Neural progenitor cell (in vitro differentiated cells): ENCODE measurements at regions not wholly inside any gene's neighbourhood (a gene's known extent, or its start where the extent isn't known, plus 50 kb on each side); places are given as distances from the start of the nearest gene placed in this dataset.

Experiments
- DNase-seq: peaks from one replicate; pipeline ENCODE4 v3.0.0-alpha.2; 2016; ENCODE audit warnings: low spot score
- H2AFZ ChIP-seq: fragments of 200-600 bp; sonication (generic); replicated peaks from 2 replicates; pipeline ENCODE4 v1.6.1; 2016; ENCODE audit warnings: antibody characterized with exemption
- H3F3A ChIP-seq: fragments of 200-600 bp; sonication (generic); 2 replicates; pipeline ENCODE4 v1.6.1; 2016; ENCODE audit warnings: antibody characterized with exemption, low read depth
- H3K27ac ChIP-seq: fragments of 200-600 bp; sonication (generic); 2 replicates; pipeline ENCODE4 v1.5.1; 2016; ENCODE audit warnings: mild to moderate bottlenecking
- H3K27me3 ChIP-seq: fragments of 200-600 bp; sonication (generic); 2 replicates; pipeline ENCODE4 v1.6.1; 2016; ENCODE audit warnings: mild to moderate bottlenecking, moderate library complexity
- H3K36me3 ChIP-seq: fragments of 200-600 bp; sonication (generic); 2 replicates; pipeline ENCODE4 v1.5.1; 2016
- H3K4me1 ChIP-seq: fragments of 200-600 bp; sonication (generic); 2 replicates; pipeline ENCODE4 v1.6.1; 2016; ENCODE audit warnings: mixed run types
- H3K4me2 ChIP-seq: fragments of 200-600 bp; sonication (generic); 2 replicates; pipeline ENCODE4 v1.6.1; 2016
- H3K4me3 ChIP-seq: fragments of 200-600 bp; sonication (generic); 2 replicates; pipeline ENCODE4 v1.5.1; 2016
- H3K79me2 ChIP-seq: fragments of 200-600 bp; sonication (generic); 2 replicates; pipeline ENCODE4 v1.6.1; 2016; ENCODE audit warnings: low read depth
- H3K9ac ChIP-seq: fragments of 200-600 bp; sonication (generic); 2 replicates; pipeline ENCODE4 v1.6.1; 2016
- H3K9me3 ChIP-seq: fragments of 200-600 bp; sonication (generic); 2 replicates; pipeline ENCODE4 v1.5.1; 2016; ENCODE audit warnings: low read depth
- H4K20me1 ChIP-seq: fragments of 200-600 bp; sonication (generic); 2 replicates; pipeline ENCODE4 v1.6.1; 2016; ENCODE audit warnings: low read depth
- H3K27ac Mint-ChIP-seq: 3 replicates; pipeline ENCODE4 v1.8.0; 2021; ENCODE audit warnings: mixed read lengths
- H3K27me3 Mint-ChIP-seq: 2 replicates; pipeline ENCODE4 v1.8.0; 2022; ENCODE audit warnings: low read depth, mild to moderate bottlenecking, inconsistent platforms, moderate library complexity, mixed read lengths; ENCODE audit not compliant: insufficient read depth
- H3K36me3 Mint-ChIP-seq: 3 replicates; pipeline ENCODE4 v1.8.0; 2021; ENCODE audit warnings: mixed read lengths
- H3K4me1 Mint-ChIP-seq: 3 replicates; pipeline ENCODE4 v1.8.0; 2021; ENCODE audit warnings: mixed read lengths
- H3K4me3 Mint-ChIP-seq: 3 replicates; pipeline ENCODE4 v1.8.0; 2021; ENCODE audit warnings: mild to moderate bottlenecking, moderate library complexity, mixed read lengths
- H3K9me3 Mint-ChIP-seq: 3 replicates; pipeline ENCODE4 v1.8.0; 2020; ENCODE audit warnings: mixed read lengths
- CTCF ChIP-seq: fragments of 200-600 bp; sonication (generic); IDR thresholded peaks from 2 replicates; pipeline ENCODE4 v1.5.1; 2017; ENCODE audit warnings: antibody characterized with exemption, mild to moderate bottlenecking
- EZH2 ChIP-seq: fragments of 200-600 bp; sonication (generic); IDR thresholded peaks from 2 replicates; pipeline ENCODE4 v1.6.1; 2017; ENCODE audit warnings: antibody characterized with exemption, mild to moderate bottlenecking, moderate library complexity
- EZH2phosphoT487 ChIP-seq: fragments of 200-600 bp; sonication (generic); IDR thresholded peaks from 2 replicates; pipeline ENCODE4 v1.6.1; 2017; ENCODE audit warnings: antibody characterized with exemption

GRCh38 chr3:16828815-16829214 is 55.9 kb upstream of the PLCL2 start:
- H3K9ac ChIP-seq = no peak overlapping the region
- peak; percentile 60 for DNase-seq
- no peaks in the 10 kb centered on the region for H3K4me1 ChIP-seq
- H3K27ac ChIP-seq = no peak overlapping the region
- H3K9me3 Mint-ChIP-seq = no peaks in the 10 kb centered on the region
- no peak overlapping the region for H3K4me2 ChIP-seq
- H3K4me3 ChIP-seq = no peak overlapping the region
- H3K27ac Mint-ChIP-seq = no peak overlapping the region
- no peak overlapping the region for H3K4me3 Mint-ChIP-seq
- no peaks in the 10 kb centered on the region for H4K20me1 ChIP-seq
- no peaks in the 10 kb centered on the region for H3K36me3 Mint-ChIP-seq
- TF ChIP-seq EZH2 (no peak), CTCF (peak; percentile 65), EZH2phosphoT487 (no peak)
- H2AFZ ChIP-seq = peak overlapping the region; percentile 78
- no peaks in the 10 kb centered on the region for H3K36me3 ChIP-seq
- no peaks in the 10 kb centered on the region for H3F3A ChIP-seq
- H3K27me3 ChIP-seq = no peaks in the 10 kb centered on the region
- H3K4me1 Mint-ChIP-seq = no peaks in the 10 kb centered on the region
- no peaks in the 10 kb centered on the region for H3K9me3 ChIP-seq
- no peaks in the 10 kb centered on the region for H3K27me3 Mint-ChIP-seq
- H3K79me2 ChIP-seq = no peaks in the 10 kb centered on the region

- Histone ChIP-seq H4K20me1 (no peaks in the 10 kb centered on the region), H3K79me2 (no peaks in the 10 kb centered on the region), H3K9ac (no peak overlapping the region), H3K4me2 (no peak overlapping the region), H3K27me3 (no peaks in the 10 kb centered on the region), H3K4me3 (no peak overlapping the region), H2AFZ (no peak overlapping the region), H3K27ac (no peak overlapping the region), H3K4me1 (no peaks in the 10 kb centered on the region), H3F3A (no peaks in the 10 kb centered on the region), H3K36me3 (no peaks in the 10 kb centered on the region), H3K9me3 (no peaks in the 10 kb centered on the region)
- DNase-seq = no peak
- no peaks in the 10 kb centered on the region for H3K4me1 Mint-ChIP-seq
- no peak for TF ChIP-seq EZH2
- TF ChIP-seq EZH2phosphoT487 = no peak
- no peak for TF ChIP-seq CTCF
- H3K4me3 Mint-ChIP-seq = no peak overlapping the region
- H3K36me3 Mint-ChIP-seq = no peaks in the 10 kb centered on the region
- H3K9me3 Mint-ChIP-seq = no peaks in the 10 kb centered on the region
- H3K27ac Mint-ChIP-seq = no peak overlapping the region
- H3K27me3 Mint-ChIP-seq = no peaks in the 10 kb centered on the region
Measured at GRCh38 chr3:16831846-16832245, 52.9 kb upstream of the PLCL2 start.

- Histone ChIP-seq H3K79me2 (no peaks in the 10 kb centered on the region), H3K9ac (no peak overlapping the region), H2AFZ (no peak overlapping the region), H3K27me3 (no peaks in the 10 kb centered on the region), H3K4me2 (no peak overlapping the region), H3K36me3 (no peaks in the 10 kb centered on the region), H3F3A (no peaks in the 10 kb centered on the region), H3K4me3 (no peak overlapping the region), H3K9me3 (no peaks in the 10 kb centered on the region), H3K27ac (no peak overlapping the region), H4K20me1 (no peaks in the 10 kb centered on the region), H3K4me1 (peaks cover 7% of the 10 kb centered on the region)
- Mint-ChIP-seq H3K27me3 (no peaks in the 10 kb centered on the region), H3K4me3 (no peak overlapping the region), H3K36me3 (no peaks in the 10 kb centered on the region), H3K4me1 (peaks cover 5% of the 10 kb centered on the region), H3K27ac (no peak overlapping the region), H3K9me3 (no peaks in the 10 kb centered on the region)
- no peak for TF ChIP-seq EZH2
- no peak for TF ChIP-seq EZH2phosphoT487
- no peak for TF ChIP-seq CTCF
- DNase-seq = no peak
Measured at GRCh38 chr3:16834214-16834613, 50.5 kb upstream of the PLCL2 start.

- no peak for DNase-seq
- Histone ChIP-seq H4K20me1 (no peaks in the 10 kb centered on the region), H3K9ac (no peak overlapping the region), H3K36me3 (no peaks in the 10 kb centered on the region), H3K4me3 (no peak overlapping the region), H3K79me2 (no peaks in the 10 kb centered on the region), H2AFZ (no peak overlapping the region), H3K9me3 (no peaks in the 10 kb centered on the region), H3K4me1 (peaks cover 9% of the 10 kb centered on the region), H3F3A (no peaks in the 10 kb centered on the region), H3K27me3 (no peaks in the 10 kb centered on the region), H3K4me2 (no peak overlapping the region), H3K27ac (no peak overlapping the region)
- peaks cover 5% of the 10 kb centered on the region for H3K4me1 Mint-ChIP-seq
- H3K27me3 Mint-ChIP-seq = no peaks in the 10 kb centered on the region
- no peaks in the 10 kb centered on the region for H3K36me3 Mint-ChIP-seq
- no peak for TF ChIP-seq EZH2phosphoT487
- TF ChIP-seq CTCF = no peak
- TF ChIP-seq EZH2 = no peak
- no peak overlapping the region for H3K27ac Mint-ChIP-seq
- H3K4me3 Mint-ChIP-seq = no peak overlapping the region
- H3K9me3 Mint-ChIP-seq = no peaks in the 10 kb centered on the region
Measured at GRCh38 chr3:16834753-16835152, 50.0 kb upstream of the PLCL2 start.
